Aorta (tissue), 5 donors: ENCODE measurements at regions not wholly inside any gene's neighbourhood (a gene's known extent, or its start where the extent isn't known, plus 50 kb on each side); places are given as distances from the start of the nearest gene placed in this dataset.

Source experiments
- ATAC-seq: fragments of 200-7000 bp; cut with Tn5 transposase; one replicate; pipeline ENCODE4 v1.9.1; 2022; ENCODE audit warnings: moderate library complexity; ENCODE audit not compliant: low FRiP score
- DNase-seq, 2 donors: peaks; one replicate each; pipeline ENCODE4 v3.0.0-alpha.2; 2020
- H3K27ac ChIP-seq, 2 donors: one replicate each; pipeline ENCODE4 v1.5.1; 2013; ENCODE audit warnings: low read length in 2 of 2, mild to moderate bottlenecking in 2 of 2, moderate library complexity in 2 of 2, control low read depth in 1 of 2, inconsistent platforms in 1 of 2, low read depth in 1 of 2
- H3K27me3 ChIP-seq, 2 donors: one replicate each; pipeline ENCODE4 v1.6.1; 2013; ENCODE audit warnings: control low read depth in 1 of 2, low read length in 1 of 2, mild to moderate bottlenecking in 1 of 2, moderate library complexity in 1 of 2; ENCODE audit not compliant: insufficient read depth in 2 of 2, control insufficient read depth in 1 of 2
- H3K36me3 ChIP-seq, 2 donors: one replicate each; pipeline ENCODE4 v1.6.1; 2013; ENCODE audit warnings: control low read depth in 1 of 2, low read length in 1 of 2, mild to moderate bottlenecking in 1 of 2; ENCODE audit not compliant: insufficient read depth in 2 of 2, control insufficient read depth in 1 of 2
- H3K4me1 ChIP-seq, 2 donors: one replicate each; pipeline ENCODE4 v1.6.1; 2013; ENCODE audit warnings: low read length in 2 of 2, control low read depth in 1 of 2, mild to moderate bottlenecking in 1 of 2, moderate library complexity in 1 of 2; ENCODE audit not compliant: insufficient read depth in 2 of 2, control insufficient read depth in 1 of 2
- H3K4me3 ChIP-seq, 2 donors: one replicate each; pipeline ENCODE4 v1.5.1; 2013; ENCODE audit warnings: low read length in 2 of 2, control low read depth in 1 of 2, mild to moderate bottlenecking in 1 of 2
- H3K9me3 ChIP-seq: one replicate; pipeline ENCODE4 v1.6.1; 2013; ENCODE audit warnings: mild to moderate bottlenecking, low read length; ENCODE audit not compliant: control insufficient read depth
- WGBS, 2 donors: extraction: QIAGEN DNeasy Blood & Tissue Kit; methylation state at CpG; one replicate each; pipeline ENCODE4 v1.1.7; 2013; 5-methylcytosine and 5-hydroxymethylcytosine counted together
- intact Hi-C, 2 donors: fragments of 100-400 bp; cut with DNase I; formaldehyde crosslinking; loops; one replicate each; pipeline versions ENCODE4 v1.14.2 to v1.15.0; 2022
- donor health status: healthy with polysubstance abuse.
- donor health status: Bipolar disorder and iron deficiency.
- donor health status: DM: no; HTN: no; CAD: no.
- donor health status: DM: no; HTN: no; CAD: no.
- donor health status: DM: yes; HTN: yes; CAD: no.

DNA sequence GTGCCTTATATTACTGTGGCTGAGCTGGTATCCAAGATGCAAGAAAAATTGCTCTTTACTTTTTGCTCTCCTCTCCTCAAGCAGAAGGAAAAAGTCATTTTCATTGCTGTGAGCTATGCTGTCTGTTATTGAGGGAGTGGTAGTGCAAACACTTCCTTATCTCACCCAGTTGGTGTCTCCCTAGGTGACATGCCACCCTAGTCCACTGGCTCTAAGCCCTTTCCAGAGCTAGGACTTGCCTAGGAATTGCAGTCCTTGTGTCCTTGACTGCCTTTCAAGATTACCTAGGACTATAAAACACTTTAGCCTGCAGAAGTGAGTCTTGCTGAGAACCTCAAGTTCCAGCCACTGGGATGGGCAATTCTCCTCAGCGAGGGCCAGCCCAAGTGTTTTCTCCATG, 458.3 kb downstream of the MRPL39 start:
- no peaks in the 10 kb centered on the region for H3K4me1 ChIP-seq
- H3K9me3 ChIP-seq: peaks cover 1% of the 10 kb centered on the region
- H3K36me3 ChIP-seq: no peaks in the 10 kb centered on the region
- no peaks in the 10 kb centered on the region for H3K27me3 ChIP-seq
- no peak overlapping the region for H3K27ac ChIP-seq
- DNase-seq (no peak), ATAC-seq (no peak)
- intact Hi-C loops: no loop called here
- no peak overlapping the region for H3K4me3 ChIP-seq
- 88 to 94% methylated on average over 1 of the region's 1 CpG for WGBS, 2 donors

GRCh38 chr21:25139414-25139813, 467.9 kb downstream of the MRPL39 start:
- ATAC-seq: no peak
- 9 to 23% methylated on average over 1 of the region's 1 CpG for WGBS, 2 donors
- intact Hi-C loops: no loop called here

DNA sequence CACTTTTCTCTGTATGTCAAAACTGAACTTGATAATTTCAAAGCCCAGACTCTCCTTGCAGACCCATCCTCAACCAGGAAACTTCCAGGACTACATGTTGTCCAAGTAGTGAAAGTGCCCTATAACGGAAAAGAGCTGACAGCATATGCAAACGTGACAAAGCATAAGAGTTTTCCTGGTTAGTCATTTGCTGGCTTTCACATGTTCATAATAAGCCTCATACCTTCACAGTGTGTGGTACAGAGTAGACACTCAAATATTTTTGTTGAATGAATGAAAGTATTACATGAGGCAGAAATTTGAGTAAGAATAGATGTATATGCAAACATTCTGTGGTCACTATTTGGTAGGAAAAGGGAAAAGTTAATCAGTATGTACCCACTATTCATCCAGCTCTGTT, 473.3 kb downstream of the MRPL39 start:
- WGBS, 2 donors: 69 to 70% methylated on average over 2 of the region's 2 CpGs
- H3K9me3 ChIP-seq: no peaks in the 10 kb centered on the region
- no peaks in the 10 kb centered on the region for H3K27me3 ChIP-seq
- no peak overlapping the region for H3K4me3 ChIP-seq
- intact Hi-C loops: no loop called here
- H3K4me1 ChIP-seq: no peaks in the 10 kb centered on the region
- no peak overlapping the region for H3K27ac ChIP-seq
- ATAC-seq (no peak), DNase-seq (no peak)
- H3K36me3 ChIP-seq: no peaks in the 10 kb centered on the region

More at GRCh38 chr21:25139414-25139813, 467.9 kb downstream of the MRPL39 start:
- no peaks in the 10 kb centered on the region for H3K9me3 ChIP-seq
- no peak overlapping the region for H3K4me3 ChIP-seq
- no peak for DNase-seq
- no peaks in the 10 kb centered on the region for H3K27me3 ChIP-seq
- H3K4me1 ChIP-seq: no peaks in the 10 kb centered on the region
- no peaks in the 10 kb centered on the region for H3K36me3 ChIP-seq
- no peak overlapping the region for H3K27ac ChIP-seq

GRCh38 chr21:25127811-25128210, 479.5 kb downstream of the MRPL39 start:
- 78 to 91% methylated on average over 1 of the region's 1 CpG for WGBS, 2 donors
- H3K9me3 ChIP-seq: no peaks in the 10 kb centered on the region
- no peaks in the 10 kb centered on the region for H3K36me3 ChIP-seq
- DNase-seq (no peak), ATAC-seq (no peak)
- H3K27ac ChIP-seq: no peak overlapping the region
- H3K4me1 ChIP-seq: no peaks in the 10 kb centered on the region
- no peak overlapping the region for H3K4me3 ChIP-seq
- H3K27me3 ChIP-seq: no peaks in the 10 kb centered on the region
- intact Hi-C loops: no loop called here

DNA sequence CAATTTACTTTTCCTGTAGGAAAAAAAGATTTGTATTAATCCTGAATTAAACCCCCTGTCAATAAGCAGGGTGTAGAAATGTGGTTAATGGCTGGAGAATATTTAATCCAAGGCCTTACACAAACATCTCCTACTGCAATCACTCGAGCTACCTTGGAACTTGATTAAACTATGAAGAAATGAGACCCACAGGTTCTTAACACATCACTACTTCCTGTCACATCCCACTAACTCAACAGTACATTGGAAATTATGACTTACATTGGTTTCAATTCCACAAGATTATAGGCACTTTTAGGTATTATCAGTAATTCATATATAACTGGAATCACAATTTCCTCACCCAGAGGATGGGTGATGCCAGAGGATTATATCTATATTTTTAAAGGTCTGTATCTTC, 480.3 kb downstream of the MRPL39 start:
- intact Hi-C loops: no loop called here
- no peaks in the 10 kb centered on the region for H3K27me3 ChIP-seq

GRCh38 chr21:25126564-25126963, 480.7 kb downstream of the MRPL39 start:
- no peak overlapping the region for H3K27ac ChIP-seq
- no peaks in the 10 kb centered on the region for H3K9me3 ChIP-seq
- no peak for DNase-seq
- no peak for ATAC-seq
- H3K36me3 ChIP-seq: no peaks in the 10 kb centered on the region
- intact Hi-C loops: no loop called here
- no peaks in the 10 kb centered on the region for H3K4me1 ChIP-seq
- H3K27me3 ChIP-seq: no peaks in the 10 kb centered on the region
- 46 to 58% methylated on average over 3 of the region's 3 CpGs for WGBS, 2 donors
- no peak overlapping the region for H3K4me3 ChIP-seq

More for the DNA sequence above, 480.3 kb downstream of the MRPL39 start:
- ATAC-seq (no peak), DNase-seq (no peak)
- H3K9me3 ChIP-seq: no peaks in the 10 kb centered on the region
- no peak overlapping the region for H3K27ac ChIP-seq
- no peaks in the 10 kb centered on the region for H3K36me3 ChIP-seq
- no peaks in the 10 kb centered on the region for H3K4me1 ChIP-seq
- H3K4me3 ChIP-seq: no peak overlapping the region
- WGBS, 2 donors: 75 to 76% methylated on average over 1 of the region's 1 CpG

DNA sequence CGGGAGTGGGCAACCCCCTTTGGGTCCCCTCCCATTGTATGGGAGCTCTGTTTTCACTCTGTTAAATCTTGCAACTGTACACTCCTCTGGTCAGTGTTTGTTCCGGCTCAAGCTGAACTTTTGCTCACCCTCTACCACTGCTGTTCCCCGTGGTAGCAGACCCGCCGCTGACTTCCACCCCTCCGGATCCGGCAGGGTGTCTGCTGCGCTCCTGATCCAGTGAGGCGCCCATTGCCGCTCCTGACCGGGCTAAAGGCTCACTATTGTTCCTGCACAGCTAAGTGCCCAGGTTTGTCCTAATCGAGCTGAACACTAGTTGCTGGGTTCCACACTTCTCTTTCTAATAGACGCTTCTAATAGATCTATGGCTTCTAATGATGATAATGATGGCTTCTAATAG, 488.6 kb downstream of the MRPL39 start:
- Histone ChIP-seq H3K9me3 (no peaks in the 10 kb centered on the region), H3K4me3 (no peak overlapping the region), H3K4me1 (no peaks in the 10 kb centered on the region), H3K27me3 (no peaks in the 10 kb centered on the region), H3K27ac (no peak overlapping the region), H3K36me3 (no peaks in the 10 kb centered on the region)
- DNase-seq (no peak), ATAC-seq (no peak)
- intact Hi-C loops: no loop called here
- WGBS, 2 donors: 91 to 92% methylated on average over 8 to 13 of the region's 13 CpGs

- ATAC-seq (no peak), DNase-seq (no peak)
- WGBS, 2 donors: 85 to 89% methylated on average over 1 of the region's 1 CpG
- H3K27ac ChIP-seq: no peak overlapping the region
- no peaks in the 10 kb centered on the region for H3K27me3 ChIP-seq
- intact Hi-C loops: no loop called here
- no peaks in the 10 kb centered on the region for H3K4me1 ChIP-seq
- no peaks in the 10 kb centered on the region for H3K9me3 ChIP-seq
- H3K4me3 ChIP-seq: no peak overlapping the region
- H3K36me3 ChIP-seq: no peaks in the 10 kb centered on the region
These were observed 492.3 kb downstream of the MRPL39 start for GRCh38 chr21:25115021-25115420.

DNA sequence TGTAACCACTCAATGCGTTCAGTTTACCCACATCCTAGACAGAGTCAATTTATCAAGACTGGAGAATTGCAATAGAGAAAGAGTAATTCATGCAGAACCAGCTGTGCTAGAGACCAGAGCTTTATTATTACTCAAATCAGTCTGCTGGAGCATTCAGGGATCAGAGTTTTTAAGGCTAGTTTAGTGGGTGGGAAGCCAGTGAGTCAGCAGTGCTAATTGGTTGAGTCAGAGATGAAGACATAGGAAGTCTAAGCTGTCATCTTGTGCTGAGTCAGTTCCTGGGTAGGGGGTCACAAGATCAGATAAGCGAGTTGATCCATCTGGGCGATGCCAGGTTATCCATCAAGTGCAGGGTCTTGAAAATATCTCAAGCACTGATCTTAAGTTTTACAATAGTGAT, 499.6 kb downstream of the MRPL39 start:
- no peak overlapping the region for H3K4me3 ChIP-seq
- WGBS, 2 donors: 43 to 51% methylated on average over 3 of the region's 3 CpGs
- no peak overlapping the region for H3K27ac ChIP-seq
- no peaks in the 10 kb centered on the region for H3K9me3 ChIP-seq
- H3K4me1 ChIP-seq: no peaks in the 10 kb centered on the region
- no peaks in the 10 kb centered on the region for H3K27me3 ChIP-seq
- H3K36me3 ChIP-seq: no peaks in the 10 kb centered on the region
- intact Hi-C loops: no loop called here
- no peak for DNase-seq
- no peak for ATAC-seq
